Osteocyte (in vitro differentiated cells): ENCODE measurements at regions not wholly inside any gene's neighbourhood (a gene's known extent, or its start where the extent isn't known, plus 50 kb on each side); places are given as distances from the start of the nearest gene placed in this dataset.

Experiments used
- DNase-seq: peaks from one replicate; pipeline ENCODE4 v3.0.0; 2021; ENCODE audit warnings: mixed read lengths; ENCODE audit not compliant: unreplicated experiment; ENCODE audit errors: extremely low spot score
- H3K27ac Mint-ChIP-seq: one replicate; pipeline ENCODE4 v1.8.0; 2021; ENCODE audit warnings: mild to moderate bottlenecking, mixed read lengths; ENCODE audit not compliant: unreplicated experiment
- H3K27me3 Mint-ChIP-seq: one replicate; pipeline ENCODE4 v1.8.0; 2021; ENCODE audit warnings: mixed read lengths; ENCODE audit not compliant: unreplicated experiment
- H3K36me3 Mint-ChIP-seq: one replicate; pipeline ENCODE4 v1.8.0; 2021; ENCODE audit warnings: mixed read lengths; ENCODE audit not compliant: unreplicated experiment
- H3K4me1 Mint-ChIP-seq: one replicate; pipeline ENCODE4 v1.8.0; 2021; ENCODE audit warnings: mixed read lengths; ENCODE audit not compliant: unreplicated experiment
- H3K4me3 Mint-ChIP-seq: one replicate; pipeline ENCODE4 v1.8.0; 2021; ENCODE audit warnings: mild to moderate bottlenecking, moderate library complexity, mixed read lengths; ENCODE audit not compliant: unreplicated experiment
- H3K9me3 Mint-ChIP-seq: one replicate; pipeline ENCODE4 v1.8.0; 2021; ENCODE audit warnings: mixed read lengths; ENCODE audit not compliant: unreplicated experiment
- CTCF ChIP-seq: fragments of 200-600 bp; sonication (generic); IDR thresholded peaks from 2 replicates; pipeline ENCODE4 v1.5.0; 2021; ENCODE audit warnings: antibody characterized with exemption, mild to moderate bottlenecking, moderate library complexity

- H3K36me3 Mint-ChIP-seq = no peaks in the 10 kb centered on the region
- no peak for TF ChIP-seq CTCF
- DNase-seq = no peak
- H3K27me3 Mint-ChIP-seq = no peaks in the 10 kb centered on the region
- H3K9me3 Mint-ChIP-seq = peaks cover 3% of the 10 kb centered on the region
- no peak overlapping the region for H3K27ac Mint-ChIP-seq
- peaks cover 16% of the 10 kb centered on the region for H3K4me1 Mint-ChIP-seq
- H3K4me3 Mint-ChIP-seq = no peak overlapping the region
Measured at GRCh38 chr5:68551436-68551835, 335.9 kb downstream of the PIK3R1 start.

GRCh38 chr5:68554571-68555279, 339.2 kb downstream of the PIK3R1 start:
- peaks cover 5% of the 10 kb centered on the region for H3K4me1 Mint-ChIP-seq
- H3K27me3 Mint-ChIP-seq = no peaks in the 10 kb centered on the region
- peaks cover 3% of the 10 kb centered on the region for H3K9me3 Mint-ChIP-seq
- no peak overlapping the region for H3K4me3 Mint-ChIP-seq
- no peak overlapping the region for H3K27ac Mint-ChIP-seq
- H3K36me3 Mint-ChIP-seq = no peaks in the 10 kb centered on the region
- no peak for DNase-seq
- TF ChIP-seq CTCF = no peak

- H3K4me3 Mint-ChIP-seq = no peak overlapping the region
- H3K27me3 Mint-ChIP-seq = no peaks in the 10 kb centered on the region
- no peak for DNase-seq
- no peak for TF ChIP-seq CTCF
- H3K9me3 Mint-ChIP-seq = peaks cover 3% of the 10 kb centered on the region
- H3K4me1 Mint-ChIP-seq = peaks cover 3% of the 10 kb centered on the region
- H3K27ac Mint-ChIP-seq = peak overlapping the region; percentile 42
- H3K36me3 Mint-ChIP-seq = no peaks in the 10 kb centered on the region
Measured at GRCh38 chr5:68555907-68556681, 340.5 kb downstream of the PIK3R1 start.

- H3K4me1 Mint-ChIP-seq = peaks cover 5% of the 10 kb centered on the region
- no peak overlapping the region for H3K4me3 Mint-ChIP-seq
- peaks cover 3% of the 10 kb centered on the region for H3K9me3 Mint-ChIP-seq
- H3K36me3 Mint-ChIP-seq = no peaks in the 10 kb centered on the region
- no peak overlapping the region for H3K27ac Mint-ChIP-seq
- DNase-seq = no peak
- H3K27me3 Mint-ChIP-seq = no peaks in the 10 kb centered on the region
- no peak for TF ChIP-seq CTCF
Measured at GRCh38 chr5:68557162-68557936, 341.8 kb downstream of the PIK3R1 start.

- Mint-ChIP-seq H3K27me3 (no peaks in the 10 kb centered on the region), H3K9me3 (peaks cover 15% of the 10 kb centered on the region), H3K27ac (no peak overlapping the region), H3K4me3 (no peak overlapping the region), H3K36me3 (no peaks in the 10 kb centered on the region), H3K4me1 (peaks cover 10% of the 10 kb centered on the region)
- TF ChIP-seq CTCF = peak; percentile 39
- DNase-seq = no peak
Measured at GRCh38 chr5:68562308-68562707, 346.8 kb downstream of the PIK3R1 start.
